ENCODE measurements at regions not wholly inside any gene's neighbourhood (a gene's known extent, or its start where the extent isn't known, plus 50 kb on each side); places are given as distances from the start of the nearest gene placed in this dataset.

GRCh38 chr20:22470620-22471026 lies 113.7 kb downstream of the FOXA2 start:
- Histone ChIP-seq H3K4ac (replicated peaks; ENCODE audit: insufficient read length, low read depth, low read length) (no peak overlapping the region), H3K36me3 (ENCODE audit: control insufficient read depth in 2 of 4, insufficient read depth in 4 of 4, low read length in 3 of 4) (no peaks in the 10 kb centered on the region), H4K5ac (ENCODE audit: insufficient read length, low read depth, low read length) (no peak overlapping the region), H3K27ac (ENCODE audit: low read depth, low read length) (no peak overlapping the region), H2BK120ac (replicated peaks; ENCODE audit: low read depth, low read length) (no peak overlapping the region), H3K4me1 (replicated peaks in 1 of 4; ENCODE audit: control insufficient read depth in 3 of 4, insufficient read depth in 4 of 4, low read length in 3 of 4) (0 out of 7 replicates have a peak, but pooled peaks cover 0 to 2% (median 0%) of the 10 kb centered on the region in 4 experiments), H2AFZ (ENCODE audit: low read length) (no peak overlapping the region), H3K79me1 (ENCODE audit: low read depth, low read length) (no peaks in the 10 kb centered on the region), H3K9ac (replicated peaks in 1 of 4; ENCODE audit: extremely low read depth in 1 of 4, low read depth in 3 of 4, low read length in 3 of 4) (no peak overlapping the region), H2BK20ac (ENCODE audit: low read length) (no peak overlapping the region), H3K14ac (ENCODE audit: insufficient read length) (no peak overlapping the region), H3K23me2 (ENCODE audit: low read depth, low read length) (peaks cover 5% of the 10 kb centered on the region; the same call in 1 of the 2 replicates), H2BK5ac (ENCODE audit: low read depth, low read length) (no peak overlapping the region), H3K4me3 (ENCODE audit: extremely low read depth in 1 of 4, insufficient read depth in 2 of 4, low read depth in 3 of 4, low read length in 4 of 4) (no peak overlapping the region), H4K8ac (ENCODE audit: extremely low read depth, insufficient read depth, low read length) (no peak overlapping the region), H3K18ac (ENCODE audit: extremely low read depth, low read length) (no peak overlapping the region), H3K56ac (replicated peaks; ENCODE audit: insufficient read length, low read depth, low read length) (no peak overlapping the region), H3K9me3 (ENCODE audit: insufficient read depth in 2 of 2, low read depth in 1 of 2, low read length in 1 of 2) (no peaks in the 10 kb centered on the region), H2BK12ac (ENCODE audit: low read depth, low read length) (no peak overlapping the region), H3K23ac (ENCODE audit: insufficient read length) (no peak overlapping the region), H2AK5ac (ENCODE audit: low read depth, low read length) (no peak overlapping the region), H3K27me3 (replicated peaks in 1 of 4; ENCODE audit: control insufficient read depth in 3 of 4, extremely low read depth in 1 of 4, insufficient read depth in 3 of 4, low read length in 3 of 4) (peaks cover 0 to 11% (median 1%) of the 10 kb centered on the region in 4 experiments; a peak in 3 of 7 replicates), H4K91ac (replicated peaks; ENCODE audit: insufficient read length, low read length) (no peak overlapping the region), H2BK15ac (ENCODE audit: low read length) (no peak overlapping the region), H4K20me1 (replicated peaks in 1 of 2; ENCODE audit: control insufficient read depth in 1 of 2, insufficient read depth in 2 of 2, low read length in 2 of 2) (peaks cover 0 to 3% of the 10 kb centered on the region in 2 experiments), H3K79me2 (ENCODE audit: control insufficient read depth in 1 of 2, insufficient read depth in 2 of 2, low read length in 2 of 2) (no peaks in the 10 kb centered on the region), H3K4me2 (ENCODE audit: insufficient read depth in 1 of 2, low read depth in 2 of 2, low read length in 2 of 2) (no peak overlapping the region)
- ChIA-PET POLR2A (ENCODE audit: partially characterized antibody) (no interaction called here), CTCF (ENCODE audit: partially characterized antibody) (no interaction called here)
- TF ChIP-seq TAF1 (IDR thresholded peaks at IDR 0.05; ENCODE audit: low read depth, low read length) (no peak), RBBP5 (IDR thresholded peaks at IDR 0.05; ENCODE audit: borderline replicate concordance, low read depth, low read length) (no peak), EZH2 (IDR thresholded peaks at IDR 0.05; ENCODE audit: low read depth, low read length, severe bottlenecking) (no peak), YY1 (IDR thresholded peaks at IDR 0.05; ENCODE audit: low read depth, low read length) (no peak), CBX8 (IDR thresholded peaks at IDR 0.05; ENCODE audit: borderline replicate concordance, low read depth, low read length) (no peak), HDAC2 (IDR thresholded peaks at IDR 0.05; ENCODE audit: borderline replicate concordance in 1 of 2, low read depth in 2 of 2, low read length in 2 of 2) (no peak)
- 76% methylated on average over 1 of the region's 1 CpG; no CpG with 5 or more reads in 1 of the 2 experiments for WGBS, 2 experiments (ENCODE audit: extremely low coverage in 1 of 2, insufficient coverage in 1 of 2, insufficient read length in 1 of 2, insufficient replicate concordance in 2 of 2, low coverage in 1 of 2, low lambda C conversion rate in 2 of 2, missing lambda C conversion rate in 1 of 2)
- DNase-seq (ENCODE audit: low read depth in 1 of 2, low spot score in 2 of 2) (no peak), FAIRE-seq (no peak)

All from H1 (cell line).